ENCODE measurements at regions not wholly inside any gene's neighbourhood (a gene's known extent, or its start where the extent isn't known, plus 50 kb on each side); places are given as distances from the start of the nearest gene placed in this dataset.
"Not testable (repeated sequence)": the region's sequence is repeated elsewhere in the genome, so short reads cannot be mapped to it uniquely, and the experiment has no call there.

DNA sequence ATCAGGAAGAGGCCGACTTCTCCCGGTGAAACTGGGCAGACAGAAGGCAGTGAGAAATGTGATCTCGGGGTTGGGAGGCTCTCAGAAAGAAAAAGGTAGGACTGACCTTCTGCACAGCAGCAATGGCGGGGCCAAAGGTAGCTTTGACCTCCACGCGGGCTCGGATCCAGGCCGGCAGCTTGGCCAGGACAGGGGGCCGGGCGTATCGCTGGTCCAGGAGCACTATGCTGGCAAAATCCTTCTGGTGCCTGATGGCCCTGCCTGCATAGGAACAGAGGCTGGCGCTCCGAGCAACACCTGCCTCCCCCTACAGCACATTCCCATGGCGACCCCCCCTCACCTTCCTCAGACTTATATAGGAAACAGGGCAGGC, 189.1 kb downstream of the KLRB1 start:
- peaks cover 13% of the 10 kb centered on the region for H3K4me1 Mint-ChIP-seq
- not testable (repeated sequence) for H3K9me3 Mint-ChIP-seq; H3K4me3 Mint-ChIP-seq; H3K27ac Mint-ChIP-seq; H3K27me3 Mint-ChIP-seq (ENCODE audit: low read depth); H3K36me3 Mint-ChIP-seq (ENCODE audit: low read depth)

DNA sequence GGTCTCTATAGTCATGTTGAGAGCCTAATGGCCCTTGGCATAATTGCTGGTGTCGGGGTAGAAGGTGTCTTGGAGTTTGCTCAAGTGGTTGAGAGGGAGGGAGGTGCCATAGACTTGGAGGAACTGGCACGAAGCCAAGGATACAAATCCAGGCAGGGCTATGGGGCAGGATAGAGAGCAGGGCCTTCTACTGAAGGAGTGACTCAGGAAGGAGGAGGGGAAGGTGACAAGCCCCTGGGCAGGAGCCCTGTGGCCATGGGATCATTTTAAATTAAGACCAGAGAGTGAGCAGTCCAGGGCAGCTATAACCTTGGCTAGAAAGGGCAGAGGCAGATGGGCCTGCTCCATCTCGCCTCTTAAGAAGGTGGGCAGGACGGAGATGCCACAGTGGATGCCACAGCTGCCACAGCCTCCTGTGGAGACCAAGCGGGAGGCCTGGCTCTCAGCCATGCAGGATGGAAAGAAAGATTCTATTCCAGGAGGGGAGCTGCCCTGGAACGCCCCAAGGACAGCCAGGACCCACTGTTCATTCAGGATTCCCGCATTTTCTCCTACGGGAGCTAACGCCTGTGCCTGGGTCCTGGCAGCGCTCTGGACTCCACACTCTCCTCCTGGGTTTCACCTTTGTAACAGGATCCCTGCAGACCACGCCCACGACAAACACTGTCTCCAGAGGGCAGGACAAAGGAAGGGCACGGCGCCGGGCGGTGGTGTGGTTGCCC, 189.6 kb downstream of the KLRB1 start:
- peaks cover 13% of the 10 kb centered on the region for H3K4me1 Mint-ChIP-seq
- not testable (repeated sequence) for H3K4me3 Mint-ChIP-seq; H3K9me3 Mint-ChIP-seq; H3K27ac Mint-ChIP-seq; H3K27me3 Mint-ChIP-seq (ENCODE audit: low read depth); H3K36me3 Mint-ChIP-seq (ENCODE audit: low read depth)

DNA sequence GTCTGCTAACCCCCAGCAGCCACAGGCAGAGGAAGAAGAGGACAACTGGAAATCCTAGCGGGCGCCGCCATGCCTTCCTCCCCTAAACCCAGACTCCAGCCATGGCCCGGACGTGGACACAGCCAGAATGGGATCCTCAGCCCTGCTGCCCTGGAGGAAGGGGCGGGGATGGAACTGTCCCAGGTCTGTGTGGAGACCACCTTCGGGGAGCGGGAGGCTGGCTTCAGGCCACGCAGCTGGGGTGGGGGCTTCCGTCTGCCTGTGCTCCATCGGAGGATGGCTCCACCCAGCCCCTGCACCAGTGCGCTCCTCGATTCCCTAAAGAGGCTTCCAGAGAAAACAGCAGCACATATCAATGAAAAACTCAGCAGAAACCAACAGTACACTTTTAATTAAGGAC, 190.4 kb downstream of the KLRB1 start:
- not testable (repeated sequence) for H3K4me1 Mint-ChIP-seq; H3K36me3 Mint-ChIP-seq (ENCODE audit: low read depth); H3K27me3 Mint-ChIP-seq (ENCODE audit: low read depth); H3K9me3 Mint-ChIP-seq; H3K27ac Mint-ChIP-seq; H3K4me3 Mint-ChIP-seq

DNA sequence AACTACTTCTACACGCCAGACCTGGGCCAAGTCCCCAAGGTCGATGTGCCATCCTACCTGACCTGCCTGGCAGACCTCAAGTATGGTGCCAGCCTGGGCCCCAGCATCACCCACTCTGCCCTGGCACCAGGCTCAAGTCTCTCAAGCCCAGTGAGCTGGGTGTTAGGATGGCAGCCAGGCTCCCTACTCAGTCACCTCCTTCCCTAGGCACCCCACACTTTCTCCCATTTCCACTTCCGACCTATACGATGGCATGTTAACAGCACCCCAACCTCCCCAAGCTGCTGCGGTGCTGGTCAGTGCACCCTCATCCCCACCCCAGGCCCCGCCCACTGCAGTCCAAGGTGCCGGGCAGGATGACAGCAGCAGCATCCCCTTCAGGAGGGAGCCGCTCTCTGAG, 191.4 kb downstream of the KLRB1 start:
- H3K9me3 Mint-ChIP-seq; H3K27ac Mint-ChIP-seq; H3K4me3 Mint-ChIP-seq; H3K36me3 Mint-ChIP-seq (ENCODE audit: low read depth); H3K27me3 Mint-ChIP-seq (ENCODE audit: low read depth): not testable (repeated sequence)
- H3K4me1 Mint-ChIP-seq, result peaks cover 14% of the 10 kb centered on the region

DNA sequence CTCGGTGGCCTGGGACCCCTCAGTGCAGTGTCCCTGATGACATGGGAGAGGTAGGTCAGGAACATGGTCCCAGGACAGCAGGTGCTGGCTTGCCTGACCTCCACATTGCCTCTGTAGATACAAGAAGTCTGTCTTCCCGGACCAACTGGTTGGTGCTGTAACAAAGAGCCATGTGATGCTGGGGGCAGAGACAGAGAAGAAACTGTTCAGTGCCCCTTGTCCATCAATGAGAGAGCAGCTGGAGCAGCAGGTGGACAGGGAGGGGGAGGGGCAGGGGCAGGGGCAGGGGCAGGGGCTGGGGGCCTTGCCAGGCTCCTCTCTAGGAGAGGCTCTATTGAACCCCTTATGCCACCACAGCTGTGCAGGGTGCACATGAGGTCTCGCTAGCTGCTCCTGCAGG, 191.8 kb downstream of the KLRB1 start:
- H3K27me3 Mint-ChIP-seq (ENCODE audit: low read depth); H3K9me3 Mint-ChIP-seq; H3K27ac Mint-ChIP-seq; H3K4me3 Mint-ChIP-seq; H3K36me3 Mint-ChIP-seq (ENCODE audit: low read depth): not testable (repeated sequence)
- H3K4me1 Mint-ChIP-seq, result peaks cover 14% of the 10 kb centered on the region

DNA sequence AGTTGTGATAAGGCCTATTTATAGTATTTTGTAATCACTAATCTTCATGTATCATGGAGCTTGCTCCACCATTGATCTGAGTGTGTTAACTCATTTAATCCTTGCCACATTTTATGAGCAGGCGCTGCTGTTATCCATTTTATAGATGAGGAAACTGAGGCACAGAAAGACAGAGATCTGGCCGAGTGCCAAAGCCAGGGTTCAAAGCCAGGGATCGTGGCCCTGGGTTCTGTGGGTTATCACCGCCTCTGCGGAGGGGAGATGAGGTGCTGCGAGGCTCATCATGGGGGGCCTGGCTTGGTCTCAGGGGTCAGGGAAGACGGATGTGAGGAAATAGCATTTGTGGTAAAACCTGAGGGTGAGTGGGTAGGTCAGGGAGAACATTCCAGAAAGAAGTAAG, 193.9 kb downstream of the KLRB1 start:
- not testable (repeated sequence) for H3K9me3 Mint-ChIP-seq; H3K27ac Mint-ChIP-seq; H3K36me3 Mint-ChIP-seq (ENCODE audit: low read depth); H3K27me3 Mint-ChIP-seq (ENCODE audit: low read depth); H3K4me3 Mint-ChIP-seq
- H3K4me1 Mint-ChIP-seq, result peaks cover 10% of the 10 kb centered on the region

DNA sequence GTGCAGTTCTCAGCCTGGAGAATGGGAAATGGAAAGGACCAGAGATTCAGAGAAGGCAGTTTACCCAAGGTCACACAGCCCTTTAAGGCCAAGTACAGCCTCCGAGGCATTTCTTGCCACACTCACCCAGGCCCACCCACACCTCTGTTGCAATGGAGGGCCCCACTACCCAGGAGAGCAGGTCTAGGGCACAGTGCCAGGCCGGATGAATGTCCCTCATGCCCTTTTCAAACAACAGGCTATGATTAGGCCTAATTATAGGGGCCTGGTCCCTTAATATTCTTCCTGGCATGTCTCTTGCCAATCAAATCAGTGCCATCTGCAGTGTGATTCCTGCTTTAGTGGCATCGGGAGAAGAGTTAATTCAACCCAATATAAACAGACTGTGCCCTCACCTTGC, 195.3 kb downstream of the KLRB1 start:
- not testable (repeated sequence) for H3K27me3 Mint-ChIP-seq (ENCODE audit: low read depth); H3K27ac Mint-ChIP-seq; H3K4me3 Mint-ChIP-seq; H3K36me3 Mint-ChIP-seq (ENCODE audit: low read depth); H3K9me3 Mint-ChIP-seq
- H3K4me1 Mint-ChIP-seq, result peaks cover 10% of the 10 kb centered on the region

DNA sequence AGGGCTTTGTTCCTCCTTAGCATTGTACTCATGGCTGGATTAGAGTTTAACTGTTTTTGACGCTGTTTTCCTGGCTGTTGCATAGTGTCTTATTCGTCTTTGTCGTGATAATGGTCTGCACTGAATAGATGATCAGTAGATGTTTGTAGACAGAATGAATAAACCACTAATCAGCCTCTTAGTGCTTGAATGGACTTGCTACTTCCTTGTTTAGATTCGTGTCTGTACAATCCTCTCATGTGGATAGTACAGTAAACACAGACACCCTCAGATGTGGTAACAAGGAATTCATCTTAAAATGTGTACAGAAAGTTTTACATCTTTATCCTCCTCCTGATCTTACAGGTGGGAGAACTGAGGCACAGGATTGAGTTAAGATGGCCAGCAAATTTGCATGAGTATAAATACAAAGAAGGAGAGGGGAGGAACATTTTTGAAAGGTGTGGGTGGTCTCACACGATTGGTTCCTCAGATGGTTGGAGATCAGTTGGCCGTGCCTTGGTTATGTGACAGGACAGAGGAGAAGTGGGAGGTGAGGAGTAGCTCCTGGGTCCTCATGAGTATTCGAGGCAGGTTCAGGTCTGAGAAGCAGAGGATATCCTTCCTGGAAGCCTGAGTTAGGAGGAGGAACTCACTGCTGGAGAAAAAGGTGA, 196.0 kb downstream of the KLRB1 start:
- not testable (repeated sequence) for H3K4me3 Mint-ChIP-seq; H3K36me3 Mint-ChIP-seq (ENCODE audit: low read depth); H3K27ac Mint-ChIP-seq; H3K27me3 Mint-ChIP-seq (ENCODE audit: low read depth); H3K9me3 Mint-ChIP-seq
- peaks cover 10% of the 10 kb centered on the region for H3K4me1 Mint-ChIP-seq

DNA sequence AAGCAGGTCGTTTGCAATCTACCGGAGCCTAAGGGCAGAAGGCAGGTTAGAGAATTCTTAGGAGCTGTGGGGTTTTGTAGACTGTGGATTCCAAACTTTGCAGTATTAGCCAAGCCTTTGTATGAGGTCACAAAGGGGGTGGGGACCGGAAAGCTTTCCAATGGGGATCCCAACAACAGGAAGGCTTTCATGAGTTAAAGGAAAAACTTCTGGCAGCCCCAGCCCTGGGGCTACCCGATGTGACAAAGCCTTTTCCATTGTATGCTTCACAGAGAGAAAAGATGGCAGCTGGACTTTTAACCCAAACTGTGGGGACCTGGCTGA, 199.2 kb upstream of the PZP start:
- H3K36me3 Mint-ChIP-seq (ENCODE audit: low read depth); H3K4me3 Mint-ChIP-seq; H3K9me3 Mint-ChIP-seq; H3K27me3 Mint-ChIP-seq (ENCODE audit: low read depth); H3K4me1 Mint-ChIP-seq: not testable (repeated sequence)
- H3K27ac Mint-ChIP-seq, result peak overlapping the region in 1 of 3 experiments; percentile 44

DNA sequence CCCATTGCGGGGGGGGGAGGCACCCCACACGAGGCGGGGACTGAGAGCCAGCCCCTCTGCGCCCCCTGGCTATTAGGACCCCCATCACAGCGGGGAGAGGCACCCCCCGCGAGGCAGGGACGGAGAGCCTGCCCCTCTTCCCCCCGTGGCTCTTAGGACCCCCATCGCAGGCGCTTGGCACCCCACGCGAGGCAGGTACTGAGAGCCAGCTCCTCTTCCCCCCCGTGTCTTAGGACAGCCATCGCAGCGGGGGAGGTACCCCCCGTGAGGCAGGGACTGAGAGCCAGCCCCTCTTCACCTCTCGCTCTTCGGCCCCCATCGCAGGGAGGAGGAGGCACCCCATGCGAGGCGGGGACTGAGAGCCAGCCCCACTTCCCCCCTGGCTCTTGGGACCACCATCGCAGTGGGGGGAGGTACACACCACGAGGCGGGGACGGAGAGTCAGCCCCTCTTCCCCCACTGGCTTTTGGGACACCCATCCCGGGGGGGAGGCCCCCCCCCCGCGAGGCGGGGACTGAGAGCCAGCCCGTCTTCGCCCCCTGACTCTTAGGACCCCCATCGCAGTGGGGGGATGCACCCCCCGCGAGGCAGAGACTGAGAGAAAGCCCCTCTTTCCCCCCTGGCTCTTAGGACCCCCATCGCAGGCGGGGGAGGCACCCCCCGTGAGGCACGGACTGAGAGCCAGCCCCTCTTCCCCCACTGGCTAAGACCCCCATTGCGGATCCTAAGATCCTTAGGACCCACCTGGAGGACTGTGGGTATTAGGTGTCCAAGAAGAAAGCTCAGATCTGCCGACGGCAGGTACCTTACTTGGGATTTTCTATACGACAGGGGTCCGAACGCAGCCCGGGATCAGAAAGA, 198.6 kb upstream of the PZP start:
- TF ChIP-seq, protein P1, sequence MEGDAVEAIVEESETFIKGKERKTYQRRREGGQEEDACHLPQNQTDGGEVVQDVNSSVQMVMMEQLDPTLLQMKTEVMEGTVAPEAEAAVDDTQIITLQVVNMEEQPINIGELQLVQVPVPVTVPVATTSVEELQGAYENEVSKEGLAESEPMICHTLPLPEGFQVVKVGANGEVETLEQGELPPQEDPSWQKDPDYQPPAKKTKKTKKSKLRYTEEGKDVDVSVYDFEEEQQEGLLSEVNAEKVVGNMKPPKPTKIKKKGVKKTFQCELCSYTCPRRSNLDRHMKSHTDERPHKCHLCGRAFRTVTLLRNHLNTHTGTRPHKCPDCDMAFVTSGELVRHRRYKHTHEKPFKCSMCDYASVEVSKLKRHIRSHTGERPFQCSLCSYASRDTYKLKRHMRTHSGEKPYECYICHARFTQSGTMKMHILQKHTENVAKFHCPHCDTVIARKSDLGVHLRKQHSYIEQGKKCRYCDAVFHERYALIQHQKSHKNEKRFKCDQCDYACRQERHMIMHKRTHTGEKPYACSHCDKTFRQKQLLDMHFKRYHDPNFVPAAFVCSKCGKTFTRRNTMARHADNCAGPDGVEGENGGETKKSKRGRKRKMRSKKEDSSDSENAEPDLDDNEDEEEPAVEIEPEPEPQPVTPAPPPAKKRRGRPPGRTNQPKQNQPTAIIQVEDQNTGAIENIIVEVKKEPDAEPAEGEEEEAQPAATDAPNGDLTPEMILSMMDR (IDR thresholded peaks at IDR 0.05; ENCODE audit: unreplicated experiment in 3 of 3), result no peak
- Mint-ChIP-seq H3K36me3 (ENCODE audit: low read depth) (no peaks in the 10 kb centered on the region), H3K4me3 (no peak overlapping the region), H3K9me3 (no peaks in the 10 kb centered on the region), H3K27ac (peak overlapping the region in 1 of 3 experiments; percentile 44), H3K27me3 (ENCODE audit: low read depth) (peaks cover 3% of the 10 kb centered on the region), H3K4me1 (peaks cover 2% of the 10 kb centered on the region)
